Suprapubic skin (tissue), 4 donors: ENCODE measurements at regions not wholly inside any gene's neighbourhood (a gene's known extent, or its start where the extent isn't known, plus 50 kb on each side); places are given as distances from the start of the nearest gene placed in this dataset.

Experiments used
- EP300 ChIP-seq: sonication (generic); formaldehyde crosslinking; IDR thresholded peaks from one replicate; pipeline ENCODE4 v1.6.1; 2017; ENCODE audit warnings: antibody characterized with exemption
- POLR2A ChIP-seq, 2 donors: fragments of 450-650 bp; IDR thresholded peaks; one replicate each; pipeline ENCODE4 v1.6.1; 2017; ENCODE audit warnings: antibody characterized with exemption in 2 of 2, mild to moderate bottlenecking in 2 of 2, moderate library complexity in 2 of 2
- POLR2AphosphoS5 ChIP-seq, 3 donors: sonication (generic); formaldehyde crosslinking; IDR thresholded peaks; one replicate each; pipeline ENCODE4 v1.6.1; 2017; ENCODE audit warnings: antibody characterized with exemption in 3 of 3
- TF ChIP-seq, protein P1 (sequence below), 2 donors: fragments of 200-600 bp in 1 of 2; fragments of 450-650 bp in 1 of 2; sonication (generic) in 1 of 2; IDR thresholded peaks; one replicate each; pipeline ENCODE4 v1.5.1; 2016 to 2019; ENCODE audit warnings: antibody characterized with exemption in 2 of 2, mild to moderate bottlenecking in 1 of 2, moderate library complexity in 1 of 2

DNA sequence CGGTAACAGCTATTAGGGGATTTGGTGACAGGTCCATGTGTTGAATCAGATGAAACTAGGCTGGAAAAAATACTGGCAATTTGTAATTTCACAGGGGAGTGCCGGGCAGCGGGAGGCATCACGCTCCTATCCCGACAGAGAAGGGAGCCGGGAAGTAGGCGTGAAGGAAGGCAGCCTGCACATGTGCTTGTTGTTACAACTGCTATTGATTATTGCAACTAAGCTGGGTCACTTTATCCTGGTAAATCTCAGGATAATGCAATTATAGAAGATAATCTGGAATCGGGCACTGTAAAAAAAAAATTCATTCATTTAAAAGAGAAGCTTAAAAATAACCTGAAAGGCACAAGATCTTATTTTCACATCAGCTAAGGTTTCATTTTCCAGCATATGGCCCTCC is 180.6 kb downstream of the FOXL1 start:
- TF ChIP-seq, protein P1, sequence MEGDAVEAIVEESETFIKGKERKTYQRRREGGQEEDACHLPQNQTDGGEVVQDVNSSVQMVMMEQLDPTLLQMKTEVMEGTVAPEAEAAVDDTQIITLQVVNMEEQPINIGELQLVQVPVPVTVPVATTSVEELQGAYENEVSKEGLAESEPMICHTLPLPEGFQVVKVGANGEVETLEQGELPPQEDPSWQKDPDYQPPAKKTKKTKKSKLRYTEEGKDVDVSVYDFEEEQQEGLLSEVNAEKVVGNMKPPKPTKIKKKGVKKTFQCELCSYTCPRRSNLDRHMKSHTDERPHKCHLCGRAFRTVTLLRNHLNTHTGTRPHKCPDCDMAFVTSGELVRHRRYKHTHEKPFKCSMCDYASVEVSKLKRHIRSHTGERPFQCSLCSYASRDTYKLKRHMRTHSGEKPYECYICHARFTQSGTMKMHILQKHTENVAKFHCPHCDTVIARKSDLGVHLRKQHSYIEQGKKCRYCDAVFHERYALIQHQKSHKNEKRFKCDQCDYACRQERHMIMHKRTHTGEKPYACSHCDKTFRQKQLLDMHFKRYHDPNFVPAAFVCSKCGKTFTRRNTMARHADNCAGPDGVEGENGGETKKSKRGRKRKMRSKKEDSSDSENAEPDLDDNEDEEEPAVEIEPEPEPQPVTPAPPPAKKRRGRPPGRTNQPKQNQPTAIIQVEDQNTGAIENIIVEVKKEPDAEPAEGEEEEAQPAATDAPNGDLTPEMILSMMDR (IDR thresholded peaks at IDR 0.05) = no peak
- TF ChIP-seq POLR2AphosphoS5 (IDR thresholded peaks at IDR 0.05) = no peak
- TF ChIP-seq EP300 = no peak
- TF ChIP-seq POLR2A (IDR thresholded peaks at IDR 0.05) = no peak
